K562 (cell line): ENCODE measurements at regions not wholly inside any gene's neighbourhood (a gene's known extent, or its start where the extent isn't known, plus 50 kb on each side); places are given as distances from the start of the nearest gene placed in this dataset.

ENCODE experiments used
- CEBPB ChIP-seq: fragments of 450-650 bp; IDR thresholded peaks from 2 replicates; pipeline ENCODE4 v1.6.1; 2016; ENCODE audit warnings: missing genetic modification characterization, missing compliant biosample characterization
- CHD1 ChIP-seq: fragments of 200-600 bp; sonication (generic); IDR thresholded peaks from one replicate; pipeline ENCODE4 v1.6.1; 2012; ENCODE audit warnings: mild to moderate bottlenecking, moderate library complexity, low read length, inconsistent platforms
- CTCF ChIP-seq, 3 experiments: IDR thresholded peaks in 2 of 3; conservative IDR thresholded peaks in 1 of 3; 2 replicates each; pipeline ENCODE4 v1.5.1; 2011 to 2012; ENCODE audit warnings: low read length in 3 of 3, mild to moderate bottlenecking in 3 of 3, control low read depth in 2 of 3, improper control_type of control experiment in 1 of 3, inconsistent platforms in 1 of 3, low read depth in 1 of 3, mixed read lengths in 1 of 3, moderate library complexity in 1 of 3; ENCODE audit not compliant: insufficient read depth in 2 of 3
- GABPA ChIP-seq: fragments of 200-800 bp; sonication (Bioruptor generic); conservative IDR thresholded peaks from 2 replicates; pipeline ENCODE4 v1.6.1; 2016; ENCODE audit warnings: low read depth, missing genetic modification characterization, missing compliant biosample characterization
- HNRNPH1 ChIP-seq: fragments of 200-400 bp; formaldehyde crosslinking; optimal IDR thresholded peaks from 2 replicates; pipeline ENCODE3; 2017; ENCODE audit warnings: low read depth, mild to moderate bottlenecking, low read length, moderate library complexity
- NFIC ChIP-seq: fragments of 450-650 bp; IDR thresholded peaks from 2 replicates; pipeline ENCODE4 v1.6.1; 2017; ENCODE audit warnings: mild to moderate bottlenecking, inconsistent platforms
- RFX5 ChIP-seq: IDR thresholded peaks from 2 replicates; pipeline ENCODE4 v1.6.1; 2011; ENCODE audit warnings: low read depth, mild to moderate bottlenecking, improper control_type of control experiment, low read length
- STAT5A ChIP-seq: IDR thresholded peaks from 2 replicates; pipeline ENCODE4 v1.6.1; 2012; ENCODE audit warnings: low read length, inconsistent platforms, borderline replicate concordance

- no peak for TF ChIP-seq CTCF (IDR thresholded peaks at IDR 0.05 in 2 of 3, conservative IDR thresholded peaks at IDR 0.05 in 1 of 3; ENCODE audit: insufficient read depth in 2 of 3, low read depth in 1 of 3, low read length in 3 of 3)
- no peak for TF ChIP-seq GABPA (tag)
- no peak for TF ChIP-seq HNRNPH1
- no peak for TF ChIP-seq STAT5A
- no peak for TF ChIP-seq RFX5
- no peak for TF ChIP-seq CEBPB (tag)
- no peak for TF ChIP-seq NFIC
- TF ChIP-seq CHD1 = no peak
Measured at GRCh38 chr5:2442496-2443354, 308.8 kb downstream of the IRX2 start.
